Breast epithelium (tissue), 4 donors: ENCODE measurements at regions not wholly inside any gene's neighbourhood (a gene's known extent, or its start where the extent isn't known, plus 50 kb on each side); places are given as distances from the start of the nearest gene placed in this dataset.

Source experiments
- DNase-seq, 2 donors: peaks; one replicate each; pipeline ENCODE4 v3.0.0-alpha.2; 2019; ENCODE audit warnings: low spot score in 2 of 2
- H3K27ac ChIP-seq, 2 donors: fragments of 200-600 bp; sonication (generic) in 1 of 2; one replicate each; pipeline ENCODE4 v1.5.1; 2016 to 2019; ENCODE audit warnings: mild to moderate bottlenecking in 1 of 2
- H3K27me3 ChIP-seq, 2 donors: fragments of 200-600 bp; sonication (generic) in 1 of 2; one replicate each; pipeline versions ENCODE4 v1.5.1 to v1.6.0; 2017 to 2019; ENCODE audit warnings: control low read depth in 1 of 2, mild to moderate bottlenecking in 1 of 2
- H3K36me3 ChIP-seq: fragments of 200-600 bp; one replicate; pipeline ENCODE4 v1.5.1; 2019
- H3K4me1 ChIP-seq, 2 donors: fragments of 200-600 bp; sonication (generic); one replicate each; pipeline ENCODE4 v1.5.1; 2016 to 2019; ENCODE audit warnings: control low read depth in 1 of 2
- H3K4me3 ChIP-seq, 3 donors: fragments of 200-600 bp; sonication (generic); 1 replicate in 2 of 3; 2 replicates in 1 of 3; pipeline ENCODE4 v1.5.1; 2016 to 2019; ENCODE audit warnings: mild to moderate bottlenecking in 3 of 3, moderate library complexity in 2 of 3
- H3K9me3 ChIP-seq, 2 donors: fragments of 200-600 bp; sonication (generic) in 1 of 2; one replicate each; pipeline ENCODE4 v1.5.1; 2016 to 2019; ENCODE audit warnings: control low read depth in 1 of 2
- POLR2A ChIP-seq: fragments of 450-650 bp; IDR thresholded peaks from one replicate; pipeline ENCODE4 v1.6.1; 2016; ENCODE audit warnings: antibody characterized with exemption, mild to moderate bottlenecking, moderate library complexity
- POLR2AphosphoS5 ChIP-seq, 3 donors: sonication (generic); formaldehyde crosslinking; IDR thresholded peaks; one replicate each; pipeline ENCODE4 v1.6.1; 2017; ENCODE audit warnings: antibody characterized with exemption in 3 of 3
- intact Hi-C: fragments of 100-400 bp; cut with DNase I; formaldehyde crosslinking; loops from one replicate; pipeline ENCODE4 v1.15.1; 2023; ENCODE audit warnings: low total_unique reads
- TF ChIP-seq, protein P1 (sequence below), 3 donors: fragments of 450-650 bp; IDR thresholded peaks; one replicate each; pipeline ENCODE4 v1.5.1; 2016 to 2017; ENCODE audit warnings: antibody characterized with exemption in 3 of 3, mild to moderate bottlenecking in 3 of 3, moderate library complexity in 3 of 3

DNA sequence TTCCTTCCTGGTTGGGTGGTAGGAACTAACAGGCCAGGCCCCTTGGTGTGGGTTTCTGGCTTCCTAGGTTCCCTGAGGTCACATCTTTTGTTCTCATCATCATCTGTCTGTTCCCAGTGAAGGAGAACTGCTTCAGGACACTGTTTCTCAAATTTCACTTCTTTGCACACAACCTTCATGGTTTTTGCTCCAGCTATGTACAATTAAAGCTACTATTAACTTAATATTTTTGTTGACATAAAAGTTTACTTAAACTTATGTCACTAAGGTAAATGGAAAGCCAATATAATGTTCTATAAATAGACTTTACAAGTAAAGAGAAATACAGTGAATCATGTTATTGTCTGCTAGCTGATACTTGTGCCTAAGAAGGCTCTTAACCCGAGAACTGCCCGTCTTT lies 120.7 kb upstream of the KCNG1 start:
- no peak overlapping the region for H3K27ac ChIP-seq
- no peaks in the 10 kb centered on the region for H3K27me3 ChIP-seq
- no peak for DNase-seq
- H3K9me3 ChIP-seq: peaks cover 0 to 6% of the 10 kb centered on the region in 2 donors
- intact Hi-C loops: no loop called here
- H3K4me1 ChIP-seq: no peaks in the 10 kb centered on the region
- H3K4me3 ChIP-seq: no peak overlapping the region
- TF ChIP-seq, protein P1, sequence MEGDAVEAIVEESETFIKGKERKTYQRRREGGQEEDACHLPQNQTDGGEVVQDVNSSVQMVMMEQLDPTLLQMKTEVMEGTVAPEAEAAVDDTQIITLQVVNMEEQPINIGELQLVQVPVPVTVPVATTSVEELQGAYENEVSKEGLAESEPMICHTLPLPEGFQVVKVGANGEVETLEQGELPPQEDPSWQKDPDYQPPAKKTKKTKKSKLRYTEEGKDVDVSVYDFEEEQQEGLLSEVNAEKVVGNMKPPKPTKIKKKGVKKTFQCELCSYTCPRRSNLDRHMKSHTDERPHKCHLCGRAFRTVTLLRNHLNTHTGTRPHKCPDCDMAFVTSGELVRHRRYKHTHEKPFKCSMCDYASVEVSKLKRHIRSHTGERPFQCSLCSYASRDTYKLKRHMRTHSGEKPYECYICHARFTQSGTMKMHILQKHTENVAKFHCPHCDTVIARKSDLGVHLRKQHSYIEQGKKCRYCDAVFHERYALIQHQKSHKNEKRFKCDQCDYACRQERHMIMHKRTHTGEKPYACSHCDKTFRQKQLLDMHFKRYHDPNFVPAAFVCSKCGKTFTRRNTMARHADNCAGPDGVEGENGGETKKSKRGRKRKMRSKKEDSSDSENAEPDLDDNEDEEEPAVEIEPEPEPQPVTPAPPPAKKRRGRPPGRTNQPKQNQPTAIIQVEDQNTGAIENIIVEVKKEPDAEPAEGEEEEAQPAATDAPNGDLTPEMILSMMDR (IDR thresholded peaks at IDR 0.05): no peak
- no peak for TF ChIP-seq POLR2A
- H3K36me3 ChIP-seq: no peaks in the 10 kb centered on the region

DNA sequence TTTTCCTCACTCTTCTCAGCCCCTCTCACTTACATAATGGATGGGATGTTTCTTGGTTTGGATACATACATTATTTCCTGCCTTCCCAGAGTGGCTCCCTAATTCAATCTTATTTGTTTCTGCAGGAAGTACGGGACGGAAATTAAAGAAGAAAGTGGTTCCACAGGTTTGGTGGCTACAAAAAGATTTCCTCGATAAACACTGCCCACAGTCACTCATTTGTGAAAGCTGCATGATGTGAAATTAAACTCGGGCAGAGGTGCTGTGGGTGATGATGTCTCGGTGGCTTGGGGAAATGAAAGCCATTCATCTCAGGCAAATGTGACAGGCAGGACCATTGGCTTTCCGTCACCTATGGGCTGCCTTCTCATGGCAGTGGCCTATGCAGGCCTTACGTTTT lies 119.5 kb upstream of the KCNG1 start:
- H3K9me3 ChIP-seq: peaks cover 0 to 6% of the 10 kb centered on the region in 2 donors
- H3K27ac ChIP-seq: no peak overlapping the region
- DNase-seq: no peak
- H3K36me3 ChIP-seq: no peaks in the 10 kb centered on the region
- TF ChIP-seq, protein P1 (IDR thresholded peaks at IDR 0.05): no peak
- no peak for TF ChIP-seq POLR2A
- TF ChIP-seq POLR2AphosphoS5 (IDR thresholded peaks at IDR 0.05): no peak
- H3K27me3 ChIP-seq: no peaks in the 10 kb centered on the region
- no peak overlapping the region for H3K4me3 ChIP-seq
- intact Hi-C loops: no loop called here
- no peaks in the 10 kb centered on the region for H3K4me1 ChIP-seq

DNA sequence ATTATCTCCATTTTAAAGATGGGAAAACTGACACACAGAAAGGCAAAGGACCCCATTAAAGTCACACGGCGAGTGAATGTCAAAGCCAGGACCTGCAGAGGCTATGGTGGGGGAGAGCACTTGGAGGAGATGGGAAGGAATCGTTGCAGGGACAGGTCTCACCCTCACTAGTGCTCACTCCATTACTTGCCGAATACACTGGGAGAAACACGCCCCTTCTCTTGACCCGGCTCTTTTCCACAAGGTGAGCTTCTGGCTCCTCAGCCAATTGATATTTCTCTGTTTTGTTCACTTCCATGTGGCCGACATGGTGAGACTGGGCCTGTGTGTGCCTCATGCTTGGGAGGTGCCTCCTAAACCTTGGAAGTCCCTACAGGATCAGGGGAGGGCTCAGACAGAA lies 117.8 kb upstream of the KCNG1 start:
- Histone ChIP-seq H3K36me3 (no peaks in the 10 kb centered on the region), H3K9me3 (peaks cover 0 to under 1% of the 10 kb centered on the region in 2 donors), H3K4me1 (no peaks in the 10 kb centered on the region), H3K4me3 (no peak overlapping the region), H3K27me3 (no peaks in the 10 kb centered on the region), H3K27ac (no peak overlapping the region)
- DNase-seq: no peak
- TF ChIP-seq POLR2A (no peak), POLR2AphosphoS5 (IDR thresholded peaks at IDR 0.05) (no peak)
- TF ChIP-seq, protein P1 (IDR thresholded peaks at IDR 0.05): no peak
- intact Hi-C loops: no loop called here

DNA sequence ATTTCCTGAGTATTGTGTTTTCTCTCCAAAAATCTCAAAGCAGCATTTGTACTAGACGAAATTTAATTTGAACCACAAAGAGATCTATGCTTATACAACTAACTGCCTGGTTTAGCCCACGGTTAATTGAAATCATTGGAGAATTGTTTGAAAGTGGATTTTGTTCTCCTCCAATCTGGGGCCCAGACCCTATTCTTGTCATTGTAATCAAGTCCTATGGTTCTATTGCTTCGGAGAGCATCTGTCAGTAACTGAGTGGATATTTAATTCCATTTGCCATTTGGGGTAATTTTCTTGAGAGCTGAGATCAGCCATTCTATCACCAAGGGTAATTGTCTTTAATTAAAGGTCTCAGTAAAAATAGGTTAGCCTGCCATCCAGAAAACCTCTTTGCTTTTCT lies 117.0 kb upstream of the KCNG1 start:
- no peak for DNase-seq
- H3K36me3 ChIP-seq: no peaks in the 10 kb centered on the region
- H3K27ac ChIP-seq: no peak overlapping the region
- H3K4me1 ChIP-seq: no peaks in the 10 kb centered on the region
- intact Hi-C loops: no loop called here
- H3K4me3 ChIP-seq: no peak overlapping the region
- no peaks in the 10 kb centered on the region for H3K9me3 ChIP-seq
- TF ChIP-seq POLR2A: no peak
- TF ChIP-seq, protein P1 (IDR thresholded peaks at IDR 0.05): no peak
- TF ChIP-seq POLR2AphosphoS5 (IDR thresholded peaks at IDR 0.05): no peak
- H3K27me3 ChIP-seq: no peaks in the 10 kb centered on the region

DNA sequence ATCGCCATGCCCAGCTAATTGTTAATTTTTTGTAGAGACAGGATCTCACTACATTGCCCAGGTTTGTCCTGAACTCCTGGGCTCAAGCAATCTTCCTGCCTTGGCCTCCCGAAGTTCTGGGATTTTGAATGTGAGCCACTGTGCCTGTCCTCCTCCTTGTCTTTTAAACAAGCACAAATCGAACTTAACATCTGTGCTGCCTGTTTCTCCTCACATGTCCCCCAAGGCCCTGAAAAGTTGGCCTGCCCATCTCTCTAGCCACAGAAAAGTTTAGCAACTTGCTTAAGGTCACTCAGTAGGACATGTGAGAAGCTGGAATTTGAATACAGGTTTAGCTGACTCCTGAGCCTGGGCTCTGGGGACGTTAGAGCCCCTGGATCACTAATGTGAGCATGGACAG lies 115.7 kb upstream of the KCNG1 start:
- Histone ChIP-seq H3K27ac (no peak overlapping the region), H3K36me3 (no peaks in the 10 kb centered on the region), H3K4me1 (no peaks in the 10 kb centered on the region), H3K9me3 (no peaks in the 10 kb centered on the region), H3K4me3 (no peak overlapping the region), H3K27me3 (no peaks in the 10 kb centered on the region)
- intact Hi-C loops: no loop called here
- no peak for DNase-seq
- TF ChIP-seq, protein P1 (IDR thresholded peaks at IDR 0.05): no peak
- TF ChIP-seq POLR2AphosphoS5 (IDR thresholded peaks at IDR 0.05) (no peak), POLR2A (no peak)
